ENCODE measurements at regions not wholly inside any gene's neighbourhood (a gene's known extent, or its start where the extent isn't known, plus 50 kb on each side); places are given as distances from the start of the nearest gene placed in this dataset.

DNA sequence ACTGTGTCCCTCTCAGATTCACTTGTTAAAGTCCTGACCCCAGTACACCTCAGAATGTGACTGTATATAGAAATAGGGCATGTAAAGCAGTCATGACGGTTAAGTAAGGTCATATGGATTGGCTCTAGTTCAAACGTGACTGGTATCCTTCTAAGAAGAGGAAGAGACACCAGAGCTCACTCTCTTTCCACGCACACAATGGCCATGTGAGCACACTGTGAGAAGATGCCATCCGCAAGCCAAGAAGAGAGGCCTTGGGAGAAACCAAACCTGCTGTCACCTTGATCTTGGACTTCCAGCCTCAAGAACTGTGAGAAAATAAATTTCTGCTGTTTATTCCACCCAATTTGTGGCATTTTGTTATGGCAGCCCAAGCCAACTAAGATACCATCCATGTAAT, 56.8 kb upstream of the IRF2BP2 start:
- Histone ChIP-seq H3K9me3 (no peaks in the 10 kb centered on the region), H3F3A (replicated peaks; ENCODE audit: insufficient read depth) (no peaks in the 10 kb centered on the region), H2AFZ (ENCODE audit: low read depth) (no peak overlapping the region), H3K79me2 (ENCODE audit: insufficient read depth) (no peaks in the 10 kb centered on the region), H3K9me2 (no peaks in the 10 kb centered on the region), H4K20me1 (ENCODE audit: insufficient read depth) (no peaks in the 10 kb centered on the region), H3K27me3 (ENCODE audit: insufficient read depth) (no peaks in the 10 kb centered on the region), H3K4me1 (ENCODE audit: control insufficient read depth in 1 of 2, insufficient read depth in 2 of 2, low read depth in 1 of 2, low read length in 1 of 2) (peaks cover 0 to 7% of the 10 kb centered on the region in 2 experiments; a peak in 2 of 4 replicates), H3K4me3 (ENCODE audit: low read depth in 2 of 2, low read length in 1 of 2) (no peak overlapping the region), H3K4me2 (no peak overlapping the region), H3K9ac (no peak overlapping the region), H3K36me3 (replicated peaks in 1 of 2; ENCODE audit: control insufficient read depth in 1 of 2, insufficient read depth in 2 of 2, low read length in 1 of 2) (no peaks in the 10 kb centered on the region), H3K27ac (ENCODE audit: low read depth in 2 of 2, low read length in 1 of 2) (no peak overlapping the region)
- ChIA-PET POLR2A (no interaction called here), CTCF (interaction anchor here (0.7 kb wide), 1 partner anchor 289 kb away, joined by 3 read pairs; no protein-coding TSS in a partner anchor)
- 86% methylated on average over 4 of the region's 4 CpGs for WGBS (ENCODE audit: low lambda C conversion rate)
- no peak for DNase-seq
- TF ChIP-seq, protein P1, sequence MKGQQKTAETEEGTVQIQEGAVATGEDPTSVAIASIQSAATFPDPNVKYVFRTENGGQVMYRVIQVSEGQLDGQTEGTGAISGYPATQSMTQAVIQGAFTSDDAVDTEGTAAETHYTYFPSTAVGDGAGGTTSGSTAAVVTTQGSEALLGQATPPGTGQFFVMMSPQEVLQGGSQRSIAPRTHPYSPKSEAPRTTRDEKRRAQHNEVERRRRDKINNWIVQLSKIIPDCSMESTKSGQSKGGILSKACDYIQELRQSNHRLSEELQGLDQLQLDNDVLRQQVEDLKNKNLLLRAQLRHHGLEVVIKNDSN (IDR thresholded peaks at IDR 0.05; ENCODE audit: borderline replicate concordance, low read depth): no peak
- TF ChIP-seq, protein P2, sequence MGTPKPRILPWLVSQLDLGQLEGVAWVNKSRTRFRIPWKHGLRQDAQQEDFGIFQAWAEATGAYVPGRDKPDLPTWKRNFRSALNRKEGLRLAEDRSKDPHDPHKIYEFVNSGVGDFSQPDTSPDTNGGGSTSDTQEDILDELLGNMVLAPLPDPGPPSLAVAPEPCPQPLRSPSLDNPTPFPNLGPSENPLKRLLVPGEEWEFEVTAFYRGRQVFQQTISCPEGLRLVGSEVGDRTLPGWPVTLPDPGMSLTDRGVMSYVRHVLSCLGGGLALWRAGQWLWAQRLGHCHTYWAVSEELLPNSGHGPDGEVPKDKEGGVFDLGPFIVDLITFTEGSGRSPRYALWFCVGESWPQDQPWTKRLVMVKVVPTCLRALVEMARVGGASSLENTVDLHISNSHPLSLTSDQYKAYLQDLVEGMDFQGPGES (IDR thresholded peaks at IDR 0.05; ENCODE audit: low read depth, low read length): no peak
- TF ChIP-seq NRF1 (IDR thresholded peaks at IDR 0.05; ENCODE audit: low read depth, low read length): no peak
- TF ChIP-seq POLR2AphosphoS5 (IDR thresholded peaks at IDR 0.05; ENCODE audit: low read depth, low read length): no peak
- no peak for TF ChIP-seq NFIC (IDR thresholded peaks at IDR 0.05; ENCODE audit: borderline replicate concordance)
- no peak for TF ChIP-seq RFX5 (IDR thresholded peaks at IDR 0.05; ENCODE audit: low read length)
- TF ChIP-seq RXRA (IDR thresholded peaks at IDR 0.05; ENCODE audit: borderline replicate concordance, low read depth): no peak

DNA sequence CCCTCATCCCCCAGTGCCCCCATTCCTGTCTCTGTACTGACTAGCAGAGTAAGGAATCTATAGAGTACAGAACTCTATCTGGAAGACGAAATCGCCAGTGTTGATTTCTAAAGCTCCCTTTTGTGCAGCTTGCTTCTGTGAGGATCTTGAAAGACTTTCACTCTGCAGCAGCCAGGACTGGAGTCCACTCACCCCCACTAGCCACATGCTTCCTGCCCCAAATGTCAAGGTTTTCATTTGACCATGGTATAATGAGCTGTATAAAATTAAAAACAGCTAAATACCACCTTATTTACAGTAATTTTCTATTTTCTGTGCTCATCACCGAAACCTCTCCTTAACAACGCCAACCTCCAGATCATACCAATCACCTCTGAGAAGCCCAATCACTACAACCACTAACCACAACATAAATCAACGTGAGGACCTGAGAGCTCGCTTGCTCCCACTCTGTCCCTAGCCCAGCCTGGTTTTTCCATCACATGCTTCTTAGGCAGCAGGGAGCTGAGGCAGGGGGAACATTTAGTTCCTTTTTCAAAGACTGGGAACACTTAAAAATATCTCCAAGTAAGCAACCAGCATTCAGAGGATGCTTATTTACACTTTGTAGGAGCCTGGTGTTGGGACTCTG, 56.1 kb upstream of the IRF2BP2 start:
- no peaks in the 10 kb centered on the region for H3K36me3 ChIP-seq (replicated peaks in 1 of 2; ENCODE audit: control insufficient read depth in 1 of 2, insufficient read depth in 2 of 2, low read length in 1 of 2)
- no peaks in the 10 kb centered on the region for H3F3A ChIP-seq (replicated peaks; ENCODE audit: insufficient read depth)
- H3K4me3 ChIP-seq (ENCODE audit: low read depth in 2 of 2, low read length in 1 of 2): no peak overlapping the region
- WGBS (ENCODE audit: low lambda C conversion rate): 97% methylated on average over 6 of the region's 6 CpGs
- no peaks in the 10 kb centered on the region for H3K9me2 ChIP-seq
- H2AFZ ChIP-seq (ENCODE audit: low read depth): no peak overlapping the region
- no peaks in the 10 kb centered on the region for H3K27me3 ChIP-seq (ENCODE audit: insufficient read depth)
- no peak for TF ChIP-seq TAF1 (IDR thresholded peaks at IDR 0.05; ENCODE audit: borderline replicate concordance, low read depth, low read length)
- no peak for TF ChIP-seq TCF12 (IDR thresholded peaks at IDR 0.05)
- TF ChIP-seq MEF2A (IDR thresholded peaks at IDR 0.05; ENCODE audit: borderline replicate concordance, low read depth): no peak
- TF ChIP-seq POLR2AphosphoS5 (IDR thresholded peaks at IDR 0.05; ENCODE audit: low read depth, low read length): no peak
- TF ChIP-seq YY1 (IDR thresholded peaks at IDR 0.05; ENCODE audit: low read depth): no peak
- TF ChIP-seq FOXJ3 (CRISPR knock-in tag; IDR thresholded peaks at IDR 0.05): no peak
- no peaks in the 10 kb centered on the region for H3K9me3 ChIP-seq
- CTCF ChIA-PET: interaction anchor here (0.7 kb wide), 1 partner anchor 290 kb away, joined by 3 read pairs; no protein-coding TSS in a partner anchor
- no peak overlapping the region for H3K4me2 ChIP-seq
- no peak for DNase-seq
- peaks cover 0 to 8% of the 10 kb centered on the region in 2 experiments; a peak in 2 of 4 replicates for H3K4me1 ChIP-seq (ENCODE audit: control insufficient read depth in 1 of 2, insufficient read depth in 2 of 2, low read depth in 1 of 2, low read length in 1 of 2)
- H4K20me1 ChIP-seq (ENCODE audit: insufficient read depth): no peaks in the 10 kb centered on the region
- H3K9ac ChIP-seq: no peak overlapping the region
- no peaks in the 10 kb centered on the region for H3K79me2 ChIP-seq (ENCODE audit: insufficient read depth)
- POLR2A ChIA-PET: no interaction called here
- no peak overlapping the region for H3K27ac ChIP-seq (ENCODE audit: low read depth in 2 of 2, low read length in 1 of 2)

Measured in SK-N-SH (cell line).